HL-60 (cell line): ENCODE measurements at regions not wholly inside any gene's neighbourhood (a gene's known extent, or its start where the extent isn't known, plus 50 kb on each side); places are given as distances from the start of the nearest gene placed in this dataset.
"Not testable (repeated sequence)": the region's sequence is repeated elsewhere in the genome, so short reads cannot be mapped to it uniquely, and the experiment has no call there.

Experiments
- DNase-seq, 2 experiments: peaks; one replicate each; pipeline ENCODE4 v3.0.0-alpha.2; 2010 to 2020; ENCODE audit warnings: low read depth in 1 of 2, low spot score in 1 of 2
- H3K27ac ChIP-seq: fragments of 250-450 bp; sonication (Bioruptor Pico); replicated peaks from 2 replicates; pipeline ENCODE4 v1.5.1; 2020; ENCODE audit warnings: mild to moderate bottlenecking, moderate library complexity
- H3K27me3 ChIP-seq: fragments of 250-450 bp; sonication (Bioruptor Pico); 2 replicates; pipeline ENCODE4 v1.5.1; 2021; ENCODE audit warnings: mild to moderate bottlenecking, moderate library complexity; ENCODE audit not compliant: insufficient read depth, poor library complexity, severe bottlenecking
- H3K4me3 ChIP-seq: replicated peaks from 2 replicates; pipeline ENCODE4 v1.5.1; 2011; ENCODE audit warnings: mild to moderate bottlenecking, control low read depth, low read length; ENCODE audit not compliant: insufficient read depth
- GABPA ChIP-seq: IDR thresholded peaks from 2 replicates; pipeline ENCODE4 v1.6.1; 2012; ENCODE audit warnings: low read depth
- POLR2AphosphoS5 ChIP-seq: IDR thresholded peaks from 2 replicates; pipeline ENCODE4 v1.6.1; 2012; ENCODE audit warnings: low read depth
- SPI1 ChIP-seq: IDR thresholded peaks from 2 replicates; pipeline ENCODE4 v1.6.1; 2012; ENCODE audit warnings: low read depth, mild to moderate bottlenecking, borderline replicate concordance
- TF ChIP-seq, protein P1 (sequence below): IDR thresholded peaks from 2 replicates; pipeline ENCODE4 v1.6.1; 2012; ENCODE audit warnings: low read depth; ENCODE audit not compliant: insufficient replicate concordance
- TF ChIP-seq, protein P2 (sequence below): IDR thresholded peaks from one replicate; pipeline ENCODE4 v1.5.1; 2011; ENCODE audit warnings: low read length, control low read depth, inconsistent platforms; ENCODE audit not compliant: insufficient read depth

DNA sequence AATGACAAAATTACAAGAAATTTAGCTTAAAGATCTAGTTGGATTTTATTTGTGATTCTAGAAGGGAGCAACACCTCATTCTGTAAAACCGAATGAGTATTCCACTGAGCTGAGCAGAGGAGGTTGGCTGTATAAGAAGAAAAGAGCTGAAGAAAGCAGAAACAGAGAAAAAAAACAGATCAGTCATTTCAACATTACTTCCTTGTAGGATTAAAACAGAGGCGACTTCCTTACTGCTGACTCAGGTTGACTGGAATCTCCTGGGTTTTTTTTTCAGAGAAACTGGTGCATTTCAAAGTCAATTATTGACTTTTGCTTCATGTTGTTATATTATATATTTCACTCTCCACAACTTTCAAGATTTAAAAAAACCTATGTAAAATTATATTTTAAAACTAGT, 368.1 kb upstream of the UBE2E2 start:
- Histone ChIP-seq H3K27me3 (no peaks in the 10 kb centered on the region), H3K4me3 (no peak overlapping the region), H3K27ac (no peak overlapping the region)
- TF ChIP-seq, protein P1, sequence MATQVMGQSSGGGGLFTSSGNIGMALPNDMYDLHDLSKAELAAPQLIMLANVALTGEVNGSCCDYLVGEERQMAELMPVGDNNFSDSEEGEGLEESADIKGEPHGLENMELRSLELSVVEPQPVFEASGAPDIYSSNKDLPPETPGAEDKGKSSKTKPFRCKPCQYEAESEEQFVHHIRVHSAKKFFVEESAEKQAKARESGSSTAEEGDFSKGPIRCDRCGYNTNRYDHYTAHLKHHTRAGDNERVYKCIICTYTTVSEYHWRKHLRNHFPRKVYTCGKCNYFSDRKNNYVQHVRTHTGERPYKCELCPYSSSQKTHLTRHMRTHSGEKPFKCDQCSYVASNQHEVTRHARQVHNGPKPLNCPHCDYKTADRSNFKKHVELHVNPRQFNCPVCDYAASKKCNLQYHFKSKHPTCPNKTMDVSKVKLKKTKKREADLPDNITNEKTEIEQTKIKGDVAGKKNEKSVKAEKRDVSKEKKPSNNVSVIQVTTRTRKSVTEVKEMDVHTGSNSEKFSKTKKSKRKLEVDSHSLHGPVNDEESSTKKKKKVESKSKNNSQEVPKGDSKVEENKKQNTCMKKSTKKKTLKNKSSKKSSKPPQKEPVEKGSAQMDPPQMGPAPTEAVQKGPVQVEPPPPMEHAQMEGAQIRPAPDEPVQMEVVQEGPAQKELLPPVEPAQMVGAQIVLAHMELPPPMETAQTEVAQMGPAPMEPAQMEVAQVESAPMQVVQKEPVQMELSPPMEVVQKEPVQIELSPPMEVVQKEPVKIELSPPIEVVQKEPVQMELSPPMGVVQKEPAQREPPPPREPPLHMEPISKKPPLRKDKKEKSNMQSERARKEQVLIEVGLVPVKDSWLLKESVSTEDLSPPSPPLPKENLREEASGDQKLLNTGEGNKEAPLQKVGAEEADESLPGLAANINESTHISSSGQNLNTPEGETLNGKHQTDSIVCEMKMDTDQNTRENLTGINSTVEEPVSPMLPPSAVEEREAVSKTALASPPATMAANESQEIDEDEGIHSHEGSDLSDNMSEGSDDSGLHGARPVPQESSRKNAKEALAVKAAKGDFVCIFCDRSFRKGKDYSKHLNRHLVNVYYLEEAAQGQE: no peak
- no peak for TF ChIP-seq GABPA
- TF ChIP-seq POLR2AphosphoS5: no peak
- TF ChIP-seq SPI1: no peak
- TF ChIP-seq, protein P2, sequence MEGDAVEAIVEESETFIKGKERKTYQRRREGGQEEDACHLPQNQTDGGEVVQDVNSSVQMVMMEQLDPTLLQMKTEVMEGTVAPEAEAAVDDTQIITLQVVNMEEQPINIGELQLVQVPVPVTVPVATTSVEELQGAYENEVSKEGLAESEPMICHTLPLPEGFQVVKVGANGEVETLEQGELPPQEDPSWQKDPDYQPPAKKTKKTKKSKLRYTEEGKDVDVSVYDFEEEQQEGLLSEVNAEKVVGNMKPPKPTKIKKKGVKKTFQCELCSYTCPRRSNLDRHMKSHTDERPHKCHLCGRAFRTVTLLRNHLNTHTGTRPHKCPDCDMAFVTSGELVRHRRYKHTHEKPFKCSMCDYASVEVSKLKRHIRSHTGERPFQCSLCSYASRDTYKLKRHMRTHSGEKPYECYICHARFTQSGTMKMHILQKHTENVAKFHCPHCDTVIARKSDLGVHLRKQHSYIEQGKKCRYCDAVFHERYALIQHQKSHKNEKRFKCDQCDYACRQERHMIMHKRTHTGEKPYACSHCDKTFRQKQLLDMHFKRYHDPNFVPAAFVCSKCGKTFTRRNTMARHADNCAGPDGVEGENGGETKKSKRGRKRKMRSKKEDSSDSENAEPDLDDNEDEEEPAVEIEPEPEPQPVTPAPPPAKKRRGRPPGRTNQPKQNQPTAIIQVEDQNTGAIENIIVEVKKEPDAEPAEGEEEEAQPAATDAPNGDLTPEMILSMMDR: no peak
- DNase-seq: no peak

DNA sequence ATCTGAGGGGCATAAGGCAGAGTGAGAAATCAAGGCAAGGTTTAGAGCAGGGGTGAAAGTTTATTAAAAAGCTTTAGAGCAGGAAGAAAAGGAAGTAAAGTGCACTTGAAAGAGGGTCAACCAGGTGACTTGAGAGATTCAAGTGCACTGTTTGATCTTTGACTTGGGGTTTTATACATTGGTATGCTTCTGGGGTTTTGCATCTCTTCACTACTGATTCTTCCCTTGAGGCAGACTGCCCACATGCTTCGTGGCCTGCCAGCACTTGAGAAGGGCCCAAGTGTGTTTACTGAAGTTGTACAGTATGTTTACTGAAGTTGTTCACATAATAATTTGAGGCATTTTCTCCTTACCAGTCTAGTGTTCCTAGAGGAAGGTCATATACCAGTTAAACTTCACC, 367.0 kb upstream of the UBE2E2 start:
- H3K27ac ChIP-seq: no peak overlapping the region
- no peak for DNase-seq
- TF ChIP-seq, protein P1: no peak
- TF ChIP-seq, protein P2: no peak
- no peak for TF ChIP-seq SPI1
- TF ChIP-seq GABPA: no peak
- TF ChIP-seq POLR2AphosphoS5: no peak
- H3K27me3 ChIP-seq: no peaks in the 10 kb centered on the region
- H3K4me3 ChIP-seq: no peak overlapping the region

DNA sequence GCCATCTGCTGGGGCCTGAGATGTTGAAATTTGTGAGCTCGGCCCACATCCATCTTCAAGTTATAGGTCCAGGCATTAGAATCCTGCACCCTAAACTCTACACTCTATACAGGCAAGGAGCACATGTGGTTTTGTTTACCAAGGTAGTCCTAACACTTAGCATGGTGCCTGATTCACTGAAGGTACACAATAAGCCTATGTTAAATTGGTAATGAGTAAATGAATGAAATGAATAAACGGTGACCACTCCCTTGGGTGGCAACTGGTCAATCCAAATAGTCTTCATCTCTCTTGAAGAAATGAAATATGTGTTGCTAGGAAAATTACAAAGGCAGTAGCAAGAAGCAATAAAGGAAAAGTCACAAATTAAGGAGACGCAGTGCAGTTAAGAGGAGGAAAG, 359.3 kb upstream of the UBE2E2 start:
- H3K27ac ChIP-seq: no peak overlapping the region
- TF ChIP-seq, protein P2: no peak
- TF ChIP-seq GABPA: no peak
- DNase-seq: no peak
- H3K27me3 ChIP-seq: no peaks in the 10 kb centered on the region
- no peak overlapping the region for H3K4me3 ChIP-seq

DNA sequence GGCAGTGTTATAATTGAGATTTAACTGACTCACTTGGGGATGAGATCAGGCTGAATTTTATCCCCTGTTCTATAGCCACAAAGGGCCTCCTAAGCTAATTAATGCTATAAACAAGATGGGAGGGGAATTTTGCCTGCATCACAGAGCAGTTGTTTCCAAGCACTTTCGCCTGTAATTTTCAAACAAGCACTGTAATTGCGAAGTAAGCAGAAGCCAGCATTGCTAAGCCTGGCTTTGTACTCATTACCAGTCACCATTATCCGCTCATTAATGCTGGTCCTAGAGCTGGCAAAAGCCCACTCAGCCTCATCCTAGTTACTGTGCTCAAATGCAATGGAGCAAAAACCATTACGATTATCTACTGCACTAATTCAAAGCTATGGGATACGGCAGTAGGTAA, 356.6 kb upstream of the UBE2E2 start:
- no peak overlapping the region for H3K27ac ChIP-seq
- no peak for TF ChIP-seq POLR2AphosphoS5
- TF ChIP-seq SPI1: no peak
- TF ChIP-seq, protein P2: no peak
- TF ChIP-seq GABPA: no peak
- TF ChIP-seq, protein P1: no peak
- no peak for DNase-seq
- no peaks in the 10 kb centered on the region for H3K27me3 ChIP-seq
- H3K4me3 ChIP-seq: no peak overlapping the region

DNA sequence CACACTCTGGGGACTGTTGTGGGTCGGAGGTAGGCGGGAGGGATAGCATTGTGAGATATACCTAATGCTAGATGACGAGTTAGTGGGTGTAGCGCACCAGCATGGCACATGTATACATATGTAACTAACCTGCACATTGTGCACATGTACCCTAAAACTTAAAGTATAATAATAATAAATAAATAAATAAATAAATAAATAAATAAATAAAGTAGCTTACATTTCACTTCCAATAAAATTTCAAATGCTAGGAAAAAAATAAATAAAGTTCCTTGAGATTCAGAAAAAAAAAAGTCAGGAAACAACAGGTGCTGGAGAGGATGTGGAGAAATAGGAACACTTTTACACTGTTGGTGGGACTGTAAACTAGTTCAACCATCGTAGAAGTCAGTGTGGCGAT, 353.5 kb upstream of the UBE2E2 start:
- not testable (repeated sequence) for DNase-seq, H3K27me3 ChIP-seq, H3K4me3 ChIP-seq, H3K27ac ChIP-seq
